ENCODE measurements at regions not wholly inside any gene's neighbourhood (a gene's known extent, or its start where the extent isn't known, plus 50 kb on each side); places are given as distances from the start of the nearest gene placed in this dataset.

GRCh38 chr2:10183146-10183675 is 60.7 kb downstream of the RRM2 start:
- no peak overlapping the region for H3K4me3 ChIP-seq (ENCODE audit: low read length)
- TF ChIP-seq CTCF (IDR thresholded peaks at IDR 0.05; ENCODE audit: insufficient read depth, low read depth, low read length, missing control alignments), result no peak
- no peak for DNase-seq (ENCODE audit: low read depth)

DNA sequence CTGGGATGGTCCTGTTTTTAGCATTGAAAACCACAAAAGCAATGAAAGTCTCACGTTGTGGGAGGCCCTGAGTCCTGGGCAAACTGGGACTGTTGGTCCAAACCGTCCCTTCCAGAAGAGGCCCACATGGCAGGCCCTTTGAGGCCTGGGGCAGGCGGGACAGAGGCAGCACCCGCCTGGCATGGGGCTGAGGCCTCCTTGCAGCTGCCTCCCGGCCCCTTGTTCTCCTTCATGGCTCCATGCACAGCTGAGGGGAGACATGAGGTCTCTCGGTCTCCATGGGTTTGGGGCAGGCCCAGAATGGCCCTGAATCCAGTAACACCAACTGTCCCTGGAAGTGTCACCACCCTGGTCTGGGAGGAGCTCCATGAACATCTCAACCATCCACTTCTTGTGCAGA is 61.9 kb downstream of the RRM2 start:
- no peak for DNase-seq (ENCODE audit: low read depth)
- no peak overlapping the region for H3K4me3 ChIP-seq (ENCODE audit: low read length)
- no peak for TF ChIP-seq CTCF (IDR thresholded peaks at IDR 0.05; ENCODE audit: insufficient read depth, low read depth, low read length, missing control alignments)

DNA sequence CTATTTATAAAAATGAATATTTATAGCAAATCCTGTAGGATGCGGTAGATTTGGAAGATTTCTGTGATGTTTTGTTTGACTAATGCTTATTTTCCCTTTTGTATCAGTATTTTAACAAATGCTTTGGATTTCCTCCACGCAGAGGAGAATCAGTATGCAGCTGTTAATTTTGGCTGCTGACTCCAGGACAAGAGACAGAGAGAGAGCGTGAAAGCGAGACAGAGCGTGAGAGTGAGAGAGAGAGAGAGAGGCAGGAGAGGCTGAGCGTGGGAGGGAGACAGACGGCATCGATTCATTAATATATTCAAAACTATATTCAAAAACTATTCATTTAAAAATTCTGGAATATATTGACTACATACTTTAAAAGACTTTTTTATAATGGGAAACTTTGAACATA is 62.5 kb downstream of the RRM2 start:
- no peak for DNase-seq (ENCODE audit: low read depth)
- TF ChIP-seq CTCF (IDR thresholded peaks at IDR 0.05; ENCODE audit: insufficient read depth, low read depth, low read length, missing control alignments), result no peak
- H3K4me3 ChIP-seq (ENCODE audit: low read length), result no peak overlapping the region

- TF ChIP-seq CTCF (IDR thresholded peaks at IDR 0.05; ENCODE audit: insufficient read depth, low read depth, low read length, missing control alignments), result no peak
- no peak overlapping the region for H3K4me3 ChIP-seq (ENCODE audit: low read length)
- DNase-seq (ENCODE audit: low read depth), result no peak
Observed at GRCh38 chr2:10185755-10186154, 63.2 kb downstream of the RRM2 start.

DNA sequence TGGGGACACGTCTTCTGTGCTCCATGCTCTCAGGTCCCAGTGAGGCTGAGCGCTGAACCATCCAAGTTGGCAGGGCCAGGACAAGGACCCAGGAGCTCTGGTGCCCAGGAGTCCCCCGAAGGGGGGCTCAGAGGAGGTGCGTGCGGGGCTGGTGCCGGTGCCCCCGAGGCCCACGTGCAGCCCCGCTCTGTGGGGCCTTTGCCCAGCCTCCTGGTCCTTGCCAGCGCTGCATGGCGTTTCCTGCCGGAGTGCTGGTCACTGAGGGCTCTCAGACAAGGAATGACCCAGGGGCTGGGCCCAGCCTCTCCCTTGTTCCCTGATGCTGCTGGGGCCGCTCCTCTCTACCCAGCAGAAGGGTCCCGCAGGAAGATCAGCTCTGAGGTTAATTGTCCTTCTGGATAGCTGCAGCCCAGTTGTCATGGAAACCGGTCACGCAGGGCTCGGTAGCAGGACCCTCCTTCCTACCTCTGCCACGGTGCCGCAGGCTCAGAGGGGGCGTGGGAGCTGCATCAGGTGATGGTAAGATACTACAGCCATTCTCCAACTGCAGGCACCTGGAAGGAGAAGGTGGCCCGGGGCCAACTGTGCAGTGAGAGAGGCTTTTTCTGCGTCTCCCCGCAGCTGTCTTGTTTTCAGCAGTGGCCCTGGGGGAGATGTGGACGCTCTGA is 64.5 kb downstream of the RRM2 start:
- TF ChIP-seq CTCF (IDR thresholded peaks at IDR 0.05; ENCODE audit: insufficient read depth, low read depth, low read length, missing control alignments), result no peak
- DNase-seq (ENCODE audit: low read depth), result no peak
- H3K4me3 ChIP-seq (ENCODE audit: low read length), result no peak overlapping the region

GRCh38 chr2:10187661-10188060 is 65.1 kb downstream of the RRM2 start:
- no peak overlapping the region for H3K4me3 ChIP-seq (ENCODE audit: low read length)
- TF ChIP-seq CTCF (IDR thresholded peaks at IDR 0.05; ENCODE audit: insufficient read depth, low read depth, low read length, missing control alignments), result no peak
- no peak for DNase-seq (ENCODE audit: low read depth)

GRCh38 chr2:10188211-10188610 is 65.7 kb downstream of the RRM2 start:
- TF ChIP-seq CTCF (IDR thresholded peaks at IDR 0.05; ENCODE audit: insufficient read depth, low read depth, low read length, missing control alignments), result peak; percentile 13
- DNase-seq (ENCODE audit: low read depth), result no peak
- no peak overlapping the region for H3K4me3 ChIP-seq (ENCODE audit: low read length)

Measured in epithelial cell of esophagus (primary cell).